Activated T-cell treated with anti-CD3 and anti-CD28 coated beads for 24 hours (primary cell): ENCODE measurements at regions not wholly inside any gene's neighbourhood (a gene's known extent, or its start where the extent isn't known, plus 50 kb on each side); places are given as distances from the start of the nearest gene placed in this dataset.
"Not testable (repeated sequence)": the region's sequence is repeated elsewhere in the genome, so short reads cannot be mapped to it uniquely, and the experiment has no call there.

Experiments used
- DNase-seq: peaks from one replicate; pipeline ENCODE4 v3.0.0-alpha.2; 2020; ENCODE audit warnings: low read depth

DNA sequence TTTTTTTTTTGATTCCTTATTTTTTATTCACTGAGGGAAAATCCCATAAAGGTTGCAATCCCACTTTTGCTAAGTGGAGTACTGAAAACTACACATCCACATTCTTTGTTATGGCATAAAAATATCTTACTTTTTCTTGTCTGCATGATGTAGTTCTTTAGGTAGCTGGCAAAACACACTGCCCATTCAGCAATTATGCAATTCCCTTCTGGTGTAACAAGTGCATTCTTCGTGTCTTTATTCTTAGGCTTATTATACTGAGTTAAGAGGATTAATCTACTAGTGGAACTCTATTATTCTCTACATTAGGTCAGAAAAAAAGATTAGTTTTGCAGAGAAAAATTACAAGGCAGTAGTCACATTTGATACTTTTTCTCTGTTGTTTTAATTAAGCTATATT is 403.8 kb upstream of the GBE1 start:
- DNase-seq, result no peak

DNA sequence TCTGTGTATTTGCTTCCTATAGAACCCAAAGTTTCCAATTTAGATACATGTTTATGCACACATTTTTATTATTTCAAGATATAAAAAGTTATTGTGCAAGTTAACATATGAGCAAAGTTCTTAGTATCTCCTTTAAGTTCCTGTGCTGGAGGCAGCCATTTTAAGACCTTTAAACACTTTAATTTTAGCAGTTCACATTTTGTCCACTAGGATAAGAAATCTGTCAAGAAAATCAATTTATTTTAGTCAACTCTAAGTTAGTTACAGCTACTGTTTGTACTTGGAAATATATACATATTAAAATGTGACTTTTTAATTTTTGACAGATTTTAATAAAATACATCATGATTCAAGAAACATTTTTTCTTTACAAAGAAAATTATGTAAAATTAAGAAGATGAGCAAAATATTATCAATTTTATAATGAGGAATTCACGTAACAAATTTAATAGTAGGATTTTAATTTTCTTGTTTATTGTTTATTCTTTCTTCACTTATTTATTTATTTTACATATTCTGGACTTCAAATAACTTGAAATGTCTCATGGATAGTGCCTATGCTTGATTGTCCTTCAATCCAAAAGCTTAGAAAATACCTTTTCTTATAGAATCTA is 402.6 kb upstream of the GBE1 start:
- no peak for DNase-seq

DNA sequence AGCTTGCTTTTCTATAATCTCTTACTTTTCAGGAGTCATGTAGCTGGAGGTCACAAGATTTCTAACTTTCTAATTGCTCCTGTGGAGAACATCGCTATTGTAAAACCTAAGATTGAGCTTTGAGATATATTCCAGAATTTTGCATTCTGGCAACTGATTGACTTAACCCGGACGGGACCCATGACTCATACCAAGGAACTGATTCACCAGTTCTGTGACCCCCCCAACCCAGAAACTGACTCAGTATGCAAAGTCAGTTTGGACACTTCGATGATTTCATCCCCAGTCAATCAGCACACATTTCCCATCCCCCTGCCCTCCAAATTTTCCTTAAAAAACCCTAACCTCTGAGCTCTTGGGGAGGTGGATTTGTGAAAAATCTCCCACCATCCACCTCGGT is 396.5 kb upstream of the GBE1 start:
- no peak for DNase-seq

DNA sequence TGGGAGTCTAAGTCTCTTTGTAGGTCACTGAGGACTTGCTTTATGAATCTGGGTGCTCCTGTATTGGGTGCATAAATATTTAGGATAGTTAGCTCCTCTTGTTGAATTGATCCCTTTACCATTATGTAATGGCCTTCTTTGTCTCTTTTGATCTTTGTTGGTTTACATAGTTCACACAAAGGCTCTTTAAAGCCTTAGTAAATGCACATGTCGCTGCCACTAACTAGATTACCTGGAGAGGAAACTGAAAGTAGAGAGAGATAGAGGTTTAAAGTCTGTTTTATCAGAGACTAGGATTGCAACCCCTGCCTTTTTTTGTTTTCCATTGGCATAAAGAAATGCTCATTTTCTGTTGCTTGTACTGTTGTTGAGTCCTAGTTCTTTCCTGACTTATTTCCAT is 392.4 kb upstream of the GBE1 start:
- DNase-seq, result not testable (repeated sequence)

DNA sequence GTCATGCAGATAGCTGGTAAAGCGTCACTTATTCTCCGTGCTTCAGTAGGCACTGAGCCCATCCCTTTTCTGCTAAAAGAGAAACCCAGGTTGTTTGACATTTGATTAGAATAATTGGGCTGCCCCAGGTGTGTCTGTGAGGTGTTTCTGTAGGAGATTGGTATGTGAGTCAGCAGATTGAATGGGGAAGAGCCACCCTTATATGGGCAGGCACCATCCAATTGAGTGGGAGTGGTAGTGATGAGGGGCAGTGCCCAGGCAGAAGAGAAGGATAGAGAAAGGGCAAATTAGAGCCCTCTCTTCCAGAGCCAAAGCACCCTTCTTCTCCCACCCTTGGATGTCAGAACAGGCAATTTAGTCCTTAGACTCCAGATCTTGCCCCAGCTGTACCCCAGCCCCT is 384.3 kb upstream of the GBE1 start:
- DNase-seq, result no peak

DNA sequence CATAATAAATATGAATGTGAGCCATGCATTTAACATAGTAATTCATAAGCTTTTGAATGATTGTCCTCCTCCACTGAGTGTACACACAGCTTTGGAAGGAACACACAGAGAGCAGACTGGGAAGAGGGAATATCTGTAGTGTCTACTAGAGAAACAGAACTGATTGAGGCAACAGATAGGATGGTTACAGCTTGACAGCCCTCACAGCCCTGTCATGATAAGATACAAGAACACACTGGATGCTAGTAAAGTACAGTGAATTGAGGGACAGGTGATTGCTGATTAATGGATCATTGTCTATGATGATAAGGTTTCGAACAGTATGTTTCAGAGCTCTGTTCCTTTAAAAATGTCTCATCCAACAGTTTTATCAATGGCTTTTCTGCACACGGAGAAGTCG is 383.4 kb upstream of the GBE1 start:
- no peak for DNase-seq

DNA sequence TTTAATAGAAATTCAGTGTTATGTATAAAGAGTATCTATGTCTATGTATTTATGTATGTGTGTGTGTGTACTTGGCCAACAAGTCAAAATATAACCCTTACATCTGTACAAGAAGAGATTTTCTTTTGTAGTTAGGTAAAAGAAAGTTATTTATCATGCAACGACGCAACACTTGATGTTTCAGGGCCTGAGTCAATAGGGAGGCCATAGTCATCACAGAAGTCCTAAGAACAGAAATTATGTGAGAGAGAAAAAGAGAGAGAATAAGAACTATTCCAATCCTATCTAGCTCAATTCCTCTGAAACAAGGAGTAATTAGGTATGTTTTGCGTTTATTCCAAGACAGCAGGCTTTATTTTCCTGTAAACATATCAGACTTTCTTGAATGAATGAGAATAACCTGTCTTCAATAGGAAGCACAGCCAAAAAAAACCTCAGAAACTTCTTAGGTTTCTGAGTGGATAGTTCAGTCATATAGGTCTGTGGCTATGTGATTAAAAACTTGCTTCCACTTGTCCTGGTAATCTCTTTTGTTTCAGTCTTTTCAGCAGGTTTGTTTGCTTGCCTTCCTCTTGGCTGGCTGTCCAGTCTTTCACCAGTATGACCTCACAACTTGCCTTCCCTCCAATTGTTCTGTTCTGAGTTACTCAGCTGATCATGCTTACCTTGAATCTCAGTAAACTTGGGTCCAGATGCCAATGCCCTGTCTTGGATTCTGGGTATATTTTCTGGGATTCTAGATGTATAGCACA is 382.4 kb upstream of the GBE1 start:
- no peak for DNase-seq

DNA sequence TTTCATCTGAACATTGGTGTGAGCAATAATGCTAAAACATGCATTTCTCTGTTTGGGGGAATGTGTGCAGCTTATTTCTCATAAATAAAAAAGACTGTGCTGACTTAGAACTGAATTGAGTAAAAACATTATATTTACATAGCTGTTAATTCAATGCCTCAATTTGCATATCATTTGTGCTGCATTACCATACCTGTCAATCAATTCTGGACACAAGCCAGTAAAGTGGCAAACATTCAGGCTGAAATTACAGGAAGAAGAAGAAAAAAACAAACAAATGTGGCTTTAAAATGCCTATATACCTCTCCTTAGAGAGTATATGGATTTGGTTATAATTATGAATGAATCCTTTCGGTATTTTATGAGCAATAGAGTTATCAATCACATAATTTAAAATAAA is 380.1 kb upstream of the GBE1 start:
- no peak for DNase-seq

DNA sequence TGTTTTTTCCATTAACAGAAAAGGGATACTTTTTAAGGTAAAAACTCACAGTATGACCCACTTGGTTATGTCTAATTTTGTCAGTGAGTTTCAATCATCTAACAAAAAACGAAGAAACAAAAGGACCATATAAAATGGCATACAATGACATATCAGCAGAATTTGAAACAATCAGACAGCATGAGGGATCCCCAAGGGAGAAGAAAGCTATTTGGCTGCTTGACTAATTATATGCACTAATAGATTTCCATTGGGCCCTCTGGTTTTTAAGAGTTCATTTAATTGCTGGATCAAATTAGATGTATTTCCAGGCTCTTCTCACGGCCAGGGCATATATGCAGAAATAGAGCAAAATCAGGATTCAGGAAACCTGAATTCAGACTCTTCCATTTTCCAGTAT is 376.4 kb upstream of the GBE1 start:
- no peak for DNase-seq

DNA sequence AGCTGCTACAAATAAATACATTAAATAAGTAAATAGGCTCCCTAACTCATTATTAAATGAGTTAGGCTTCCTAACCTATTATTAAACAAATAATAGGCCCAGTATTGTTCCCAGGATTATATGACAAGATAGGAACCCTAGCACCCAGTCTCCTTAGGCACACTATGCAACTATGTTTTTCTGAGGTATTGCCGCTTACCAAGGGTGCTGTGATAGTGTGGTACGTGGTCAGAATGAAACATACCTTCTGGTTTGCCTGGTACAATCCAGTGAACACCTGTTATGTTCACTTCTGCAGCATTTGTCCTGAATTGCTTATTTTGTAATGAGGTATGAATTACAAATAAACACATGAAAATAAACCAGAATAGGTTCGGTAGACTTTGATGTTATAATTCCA is 375.6 kb upstream of the GBE1 start:
- no peak for DNase-seq

DNA sequence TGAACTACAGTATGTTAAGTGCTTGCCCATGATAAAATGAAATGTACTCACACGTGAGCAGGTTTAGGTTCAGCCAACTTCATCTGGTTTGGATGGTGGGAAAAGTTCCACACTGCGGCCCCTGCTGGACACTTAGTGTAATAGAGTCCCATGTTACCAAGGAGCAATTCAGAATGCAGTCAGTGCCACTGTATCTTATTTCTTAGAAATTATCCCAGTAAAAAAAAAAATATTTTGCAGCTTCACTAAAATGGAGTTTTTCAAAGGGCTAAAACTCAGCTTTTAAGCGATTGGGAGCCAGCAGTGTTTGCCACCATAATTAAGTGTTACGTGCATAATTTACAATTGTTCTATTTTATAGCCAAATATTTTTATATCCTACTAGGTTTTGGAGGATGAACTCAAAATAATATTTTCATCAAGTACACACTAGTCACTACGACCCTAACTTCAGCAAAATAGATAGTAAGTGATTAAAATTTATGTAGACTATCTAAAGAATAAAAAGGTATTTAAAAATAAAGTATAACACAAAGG is 371.7 kb upstream of the GBE1 start:
- DNase-seq, result peak; percentile 12

DNA sequence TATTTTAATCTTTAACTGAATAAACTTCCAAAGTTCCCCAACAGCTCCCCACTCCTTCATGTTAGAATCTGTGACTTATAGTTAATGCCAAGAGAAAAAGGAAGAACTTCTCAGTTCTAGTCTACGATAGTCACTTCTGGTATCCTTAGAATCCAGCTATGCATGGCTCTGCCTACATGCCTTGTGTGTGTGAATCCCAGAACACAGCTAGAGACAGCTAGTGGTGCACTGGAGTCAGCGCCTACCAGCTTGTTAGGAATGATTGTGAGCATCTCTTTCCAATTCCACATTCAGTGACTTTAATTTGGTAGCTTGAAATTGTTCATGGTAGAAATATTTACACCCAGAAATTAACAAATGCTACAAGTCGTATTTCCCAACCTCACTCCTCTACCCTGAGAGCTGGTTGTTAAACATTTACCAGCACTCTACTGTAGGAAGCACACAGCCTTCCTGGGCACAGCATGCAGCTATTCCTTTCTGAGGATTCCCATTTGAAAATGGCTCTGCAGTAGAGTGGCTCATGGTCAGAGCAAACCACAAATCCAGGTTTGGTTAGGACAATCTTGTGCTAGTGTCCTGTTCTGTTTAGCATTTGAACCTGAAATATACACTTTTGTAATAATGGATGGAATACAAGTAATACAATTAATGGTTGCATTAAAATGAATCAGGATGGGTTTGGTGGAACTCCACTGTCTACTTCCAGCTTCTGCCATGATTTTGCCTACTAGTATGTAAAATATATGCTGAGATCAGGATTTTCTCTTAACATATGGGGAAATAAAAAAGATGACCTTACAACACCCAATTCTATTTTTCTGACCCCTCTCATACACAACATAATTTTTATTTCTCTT is 371.0 kb upstream of the GBE1 start:
- DNase-seq, result no peak

DNA sequence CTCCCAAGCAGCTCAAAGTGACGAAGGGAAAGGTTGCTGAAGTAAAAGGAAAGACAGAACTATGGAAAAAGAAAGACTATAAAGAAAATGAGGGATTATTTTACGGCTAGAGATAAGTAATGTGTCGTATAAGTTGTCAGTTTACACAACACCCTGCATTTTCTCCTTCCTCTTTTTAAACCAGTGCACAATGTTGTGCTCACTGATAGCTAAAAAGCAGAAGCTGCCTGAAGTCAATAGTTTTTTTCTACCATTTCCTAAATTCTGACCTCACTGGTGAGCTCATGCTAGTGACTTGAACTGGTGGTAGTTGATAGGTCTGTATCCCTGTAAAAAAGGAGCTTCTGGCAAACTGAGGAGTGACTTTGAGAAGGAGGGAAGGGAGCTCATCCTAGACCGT is 368.6 kb upstream of the GBE1 start:
- DNase-seq, result no peak

DNA sequence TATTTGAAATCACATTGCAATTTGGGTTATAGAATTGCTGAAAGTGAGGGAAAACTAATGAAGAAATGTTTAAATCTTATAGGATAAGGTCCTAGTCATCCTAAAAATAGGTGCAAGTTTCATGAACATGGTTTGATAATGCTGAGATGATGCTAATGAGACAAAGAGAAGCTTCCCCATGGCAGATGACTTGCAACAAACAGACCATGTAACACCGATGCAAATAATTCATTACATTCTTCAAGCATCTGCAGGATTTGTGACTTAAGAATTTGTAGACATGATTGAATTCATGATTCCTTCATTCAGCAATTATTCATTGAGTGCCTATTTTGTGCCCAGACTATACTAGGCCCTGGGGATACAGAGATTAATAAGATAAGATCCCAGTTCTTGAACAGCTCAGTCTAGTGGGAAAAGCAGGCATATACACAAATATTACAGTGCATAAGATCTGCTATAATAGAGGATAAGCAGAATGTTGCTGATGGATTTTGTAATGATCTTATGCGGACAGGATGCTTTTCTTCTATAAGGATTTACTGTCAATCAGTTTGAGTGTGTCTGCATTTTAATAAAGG is 367.9 kb upstream of the GBE1 start:
- DNase-seq, result no peak

DNA sequence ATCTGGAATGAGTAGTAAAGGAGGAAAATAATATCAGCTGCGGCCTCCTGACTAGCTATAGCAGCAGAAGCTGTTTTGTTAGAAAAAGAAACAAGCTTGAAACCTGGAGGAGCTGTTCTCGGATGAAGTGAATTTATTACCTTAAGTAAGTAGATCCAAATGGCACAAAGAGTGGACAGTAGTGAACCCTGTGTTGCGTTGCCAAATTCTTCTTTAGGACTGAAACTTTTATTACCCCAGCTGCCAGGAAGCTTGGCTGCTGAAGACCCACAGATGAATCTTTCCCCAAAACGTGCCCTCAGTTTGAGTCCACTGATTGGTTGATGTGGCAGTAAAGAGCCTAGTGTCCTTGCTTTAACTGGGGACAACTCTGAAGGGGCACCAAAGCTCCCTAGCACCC is 366.8 kb upstream of the GBE1 start:
- no peak for DNase-seq

DNA sequence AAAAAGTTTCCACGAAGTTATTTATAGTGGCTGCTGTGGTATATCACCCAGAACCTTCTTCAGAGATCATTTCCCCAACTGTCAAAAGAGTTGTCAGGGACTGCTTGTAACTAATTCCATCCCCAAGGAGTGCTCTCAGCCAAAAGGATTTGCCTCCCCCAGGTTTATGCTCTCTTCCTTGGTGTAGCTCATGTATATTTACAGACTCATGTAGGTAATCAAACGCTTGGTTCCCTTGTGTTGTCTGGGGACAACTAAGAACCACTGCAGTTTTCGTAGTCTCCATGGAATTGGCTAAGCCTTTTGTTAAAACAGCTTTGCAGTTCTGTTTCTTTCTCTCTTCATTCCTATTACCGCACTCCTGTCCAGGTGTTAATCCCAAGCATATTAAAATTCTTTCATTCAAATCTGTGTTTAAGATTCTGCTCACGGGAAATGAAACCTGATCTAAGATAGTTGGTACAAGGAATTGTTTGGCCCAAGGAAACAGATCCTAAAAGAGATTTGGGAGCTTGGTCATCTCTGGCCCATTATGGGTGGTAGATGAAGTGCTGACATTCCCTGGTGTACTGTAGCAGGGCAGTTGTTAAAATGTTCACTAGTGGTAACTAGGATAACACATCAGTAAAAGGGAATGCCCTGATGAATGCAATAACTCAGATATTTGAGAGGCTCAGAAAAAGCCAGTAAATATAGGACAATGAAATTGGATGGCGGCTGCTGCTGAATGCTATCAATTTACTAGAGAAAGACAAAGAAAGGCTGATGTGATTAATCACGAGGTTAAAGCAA is 361.3 kb upstream of the GBE1 start:
- DNase-seq, result no peak

DNA sequence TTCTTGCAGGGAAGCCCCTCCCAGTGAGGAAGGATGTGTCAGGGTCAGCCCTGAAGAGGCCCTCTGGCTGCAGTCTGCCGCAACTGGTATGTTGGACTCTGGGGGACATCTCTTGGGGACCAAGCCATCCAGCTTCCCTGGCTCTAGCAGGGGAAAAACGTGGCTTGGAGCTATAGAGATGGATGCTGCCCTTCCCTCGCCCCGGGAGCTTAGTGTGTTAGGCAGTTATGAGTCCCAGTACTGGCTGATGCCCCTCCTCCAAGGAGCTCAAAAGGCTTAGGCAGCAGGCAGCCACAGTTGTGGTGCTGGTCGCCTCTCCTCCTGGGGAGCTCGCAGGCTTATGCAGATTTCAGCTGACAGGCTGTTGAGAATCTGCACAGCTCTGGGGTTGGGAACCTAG is 353.1 kb upstream of the GBE1 start:
- no peak for DNase-seq

DNA sequence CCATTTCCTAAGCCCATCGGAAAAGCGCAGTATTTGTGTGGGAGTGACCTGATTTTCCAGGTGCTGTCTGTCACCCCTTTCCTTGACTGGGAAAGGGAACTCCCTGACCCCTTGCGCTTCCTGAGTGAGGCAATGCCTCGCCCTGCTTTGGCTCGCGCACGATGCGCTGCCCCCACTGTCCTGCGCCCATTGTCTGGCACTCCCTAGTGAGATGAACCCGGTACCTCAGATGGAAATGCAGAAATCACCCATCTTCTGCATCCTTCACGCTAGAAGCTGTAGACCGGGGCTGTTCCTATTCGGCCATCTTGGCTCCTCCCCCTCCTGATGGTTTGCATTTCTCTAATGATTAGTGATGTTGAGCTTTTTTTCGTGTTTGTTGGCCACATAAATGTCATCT is 349.3 kb upstream of the GBE1 start:
- DNase-seq, result not testable (repeated sequence)

DNA sequence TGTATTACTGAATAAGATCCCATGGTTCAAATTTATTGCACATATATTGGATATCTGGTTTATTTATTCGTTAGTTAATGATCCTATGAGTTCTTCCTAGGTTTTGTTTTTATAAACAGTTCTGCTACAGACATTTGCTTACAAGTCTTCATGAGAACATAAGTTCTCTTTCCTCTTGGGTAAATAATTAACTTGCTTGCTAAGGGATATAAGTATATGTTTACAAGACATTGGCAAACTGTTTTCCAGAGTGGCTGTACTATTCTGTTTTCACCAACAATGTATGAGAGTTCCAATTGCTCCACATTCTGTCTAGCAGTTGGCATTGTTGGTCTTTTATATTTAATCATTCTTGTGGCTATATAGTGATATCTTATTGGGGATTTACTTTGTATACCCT is 341.8 kb upstream of the GBE1 start:
- DNase-seq, result no peak

DNA sequence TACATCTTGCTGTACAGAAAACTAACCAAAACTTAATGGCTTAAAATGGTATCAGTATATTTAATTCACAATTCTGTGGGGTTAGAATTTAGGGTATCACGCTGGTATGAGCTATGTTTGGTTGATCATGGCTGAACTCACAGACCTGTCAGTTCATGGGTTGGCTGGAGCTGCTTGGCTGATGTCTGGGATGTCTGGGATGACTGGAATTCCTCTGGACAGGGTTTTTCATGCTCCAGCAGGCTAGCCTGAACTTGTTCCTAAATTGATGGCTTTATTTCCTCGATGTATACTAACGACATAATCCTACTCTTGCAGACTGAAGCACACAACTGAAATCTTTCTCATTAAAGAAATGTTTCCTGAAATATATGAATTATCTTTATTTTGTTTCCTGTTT is 338.9 kb upstream of the GBE1 start:
- no peak for DNase-seq

DNA sequence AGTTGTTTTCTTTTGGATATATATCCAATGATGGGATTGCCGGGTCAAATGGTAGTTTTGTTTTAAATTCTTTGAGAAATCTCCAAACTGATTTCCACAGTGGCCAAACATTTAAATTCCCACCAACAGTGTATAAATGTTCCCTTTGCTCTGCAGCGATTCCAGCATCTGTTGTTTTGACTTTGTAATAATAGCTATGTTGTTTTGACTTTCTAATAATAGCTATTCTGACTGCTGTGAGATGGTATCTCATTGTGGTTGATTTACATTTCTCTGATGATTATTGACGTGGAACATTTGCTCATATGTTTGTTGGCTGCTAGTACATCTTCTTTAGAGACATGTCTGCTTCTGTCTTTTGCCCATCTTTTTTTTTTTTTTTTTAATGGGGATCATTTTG is 332.2 kb upstream of the GBE1 start:
- DNase-seq, result no peak

DNA sequence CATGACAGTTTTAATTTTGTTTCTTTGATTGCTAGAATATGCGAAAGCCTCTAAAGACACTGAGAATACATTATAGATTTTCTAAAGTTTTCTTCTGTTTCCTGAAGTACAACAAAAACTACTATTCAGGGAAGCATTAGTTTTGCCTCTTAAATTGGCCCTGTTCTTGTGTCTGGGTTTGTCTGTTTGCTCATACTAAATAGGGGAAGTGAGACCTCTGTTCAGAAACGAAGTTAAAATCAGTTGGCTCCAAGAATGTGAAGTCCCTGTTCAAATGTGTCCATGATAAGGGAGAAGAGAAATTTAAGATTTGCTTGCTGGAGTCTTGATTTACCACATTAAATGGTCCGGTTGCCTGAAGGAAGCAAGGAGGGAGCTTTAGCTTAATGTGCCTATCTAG is 327.3 kb upstream of the GBE1 start:
- no peak for DNase-seq
